ENCODE measurements at regions not wholly inside any gene's neighbourhood (a gene's known extent, or its start where the extent isn't known, plus 50 kb on each side); places are given as distances from the start of the nearest gene placed in this dataset.

DNA sequence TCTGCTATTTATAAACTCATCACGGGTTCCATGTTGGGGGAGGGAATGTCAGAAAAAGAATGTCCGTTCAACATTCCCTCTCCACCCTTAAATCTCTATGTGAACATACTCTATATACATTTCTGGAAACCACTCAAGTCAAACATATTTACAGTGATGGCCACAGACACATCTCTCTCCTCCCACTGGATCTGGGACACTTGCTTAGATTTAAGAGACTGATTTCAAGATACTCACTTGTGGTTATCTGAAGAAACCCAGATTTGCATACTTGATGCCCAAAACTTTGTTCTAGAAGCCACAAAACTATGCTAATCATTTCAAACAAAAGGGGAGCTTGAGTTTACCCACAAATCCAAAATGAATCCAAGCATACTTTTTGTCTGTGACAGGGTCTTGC is 182.9 kb upstream of the SOX9 start:
- no peak for TF ChIP-seq POLR2A (IDR thresholded peaks at IDR 0.05)
- TF ChIP-seq, protein P1, sequence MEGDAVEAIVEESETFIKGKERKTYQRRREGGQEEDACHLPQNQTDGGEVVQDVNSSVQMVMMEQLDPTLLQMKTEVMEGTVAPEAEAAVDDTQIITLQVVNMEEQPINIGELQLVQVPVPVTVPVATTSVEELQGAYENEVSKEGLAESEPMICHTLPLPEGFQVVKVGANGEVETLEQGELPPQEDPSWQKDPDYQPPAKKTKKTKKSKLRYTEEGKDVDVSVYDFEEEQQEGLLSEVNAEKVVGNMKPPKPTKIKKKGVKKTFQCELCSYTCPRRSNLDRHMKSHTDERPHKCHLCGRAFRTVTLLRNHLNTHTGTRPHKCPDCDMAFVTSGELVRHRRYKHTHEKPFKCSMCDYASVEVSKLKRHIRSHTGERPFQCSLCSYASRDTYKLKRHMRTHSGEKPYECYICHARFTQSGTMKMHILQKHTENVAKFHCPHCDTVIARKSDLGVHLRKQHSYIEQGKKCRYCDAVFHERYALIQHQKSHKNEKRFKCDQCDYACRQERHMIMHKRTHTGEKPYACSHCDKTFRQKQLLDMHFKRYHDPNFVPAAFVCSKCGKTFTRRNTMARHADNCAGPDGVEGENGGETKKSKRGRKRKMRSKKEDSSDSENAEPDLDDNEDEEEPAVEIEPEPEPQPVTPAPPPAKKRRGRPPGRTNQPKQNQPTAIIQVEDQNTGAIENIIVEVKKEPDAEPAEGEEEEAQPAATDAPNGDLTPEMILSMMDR (IDR thresholded peaks at IDR 0.05) = no peak
